Neuronal stem cell (in vitro differentiated cells): ENCODE measurements at regions not wholly inside any gene's neighbourhood (a gene's known extent, or its start where the extent isn't known, plus 50 kb on each side); places are given as distances from the start of the nearest gene placed in this dataset.

Source experiments
- DNase-seq: peaks from one replicate; pipeline ENCODE4 v3.0.0-alpha.2; 2013; ENCODE audit warnings: low spot score
- H2AFZ ChIP-seq: one replicate; pipeline ENCODE4 v1.6.1; 2013; ENCODE audit warnings: mild to moderate bottlenecking, low read length, inconsistent platforms
- H2AK5ac ChIP-seq: 2 replicates; pipeline ENCODE4 v1.6.1; 2013; ENCODE audit warnings: low read depth, mild to moderate bottlenecking, inconsistent platforms, low read length, moderate library complexity, mixed read lengths
- H2BK120ac ChIP-seq: 2 replicates; pipeline ENCODE4 v1.6.1; 2013; ENCODE audit warnings: low read depth, mild to moderate bottlenecking, inconsistent platforms, low read length, moderate library complexity, mixed read lengths
- H2BK12ac ChIP-seq: one replicate; pipeline ENCODE4 v1.6.1; 2013; ENCODE audit warnings: low read length, inconsistent platforms
- H2BK15ac ChIP-seq: 2 replicates; pipeline ENCODE4 v1.6.1; 2013; ENCODE audit warnings: mild to moderate bottlenecking, low read length, inconsistent platforms, mixed read lengths
- H2BK5ac ChIP-seq: one replicate; pipeline ENCODE4 v1.6.1; 2013; ENCODE audit warnings: inconsistent platforms, mild to moderate bottlenecking, low read length, moderate library complexity
- H3K14ac ChIP-seq: one replicate; pipeline ENCODE4 v1.6.1; 2013; ENCODE audit warnings: low read length, inconsistent platforms
- H3K18ac ChIP-seq: 2 replicates; pipeline ENCODE4 v1.6.1; 2013; ENCODE audit warnings: low read length, inconsistent platforms
- H3K23ac ChIP-seq: 2 replicates; pipeline ENCODE4 v1.6.1; 2013; ENCODE audit warnings: low read depth, mild to moderate bottlenecking, mixed read lengths, low read length, inconsistent platforms; ENCODE audit not compliant: poor library complexity
- H3K27ac ChIP-seq: replicated peaks from 3 replicates; pipeline ENCODE4 v1.5.1; 2013; ENCODE audit warnings: low read length, inconsistent platforms
- H3K27me3 ChIP-seq, 3 experiments: 2 replicates each; pipeline ENCODE4 v1.6.1; 2013; ENCODE audit warnings: low read length in 3 of 3, mild to moderate bottlenecking in 2 of 3, inconsistent platforms in 1 of 3, low read depth in 1 of 3, mixed read lengths in 1 of 3, moderate library complexity in 1 of 3; ENCODE audit not compliant: control insufficient read depth in 3 of 3, insufficient read depth in 3 of 3
- H3K36me3 ChIP-seq, 2 donors: replicated peaks in 1 of 2; 2 replicates each; pipeline ENCODE4 v1.6.1; 2013; ENCODE audit warnings: low read length in 2 of 2; ENCODE audit not compliant: control insufficient read depth in 2 of 2, insufficient read depth in 2 of 2
- H3K4ac ChIP-seq: 2 replicates; pipeline ENCODE4 v1.6.1; 2013; ENCODE audit warnings: inconsistent platforms, mild to moderate bottlenecking, low read length, moderate library complexity
- H3K4me1 ChIP-seq, 2 donors: 1 replicate in 1 of 2; 2 replicates in 1 of 2; pipeline ENCODE4 v1.6.1; 2013; ENCODE audit warnings: low read length in 2 of 2, low read depth in 1 of 2; ENCODE audit not compliant: control insufficient read depth in 2 of 2, insufficient read depth in 1 of 2
- H3K4me2 ChIP-seq: one replicate; pipeline ENCODE4 v1.6.1; 2013; ENCODE audit warnings: mild to moderate bottlenecking, low read length, inconsistent platforms; ENCODE audit not compliant: insufficient read depth, poor library complexity, severe bottlenecking
- H3K4me3 ChIP-seq, 2 donors: 2 replicates each; pipeline ENCODE4 v1.5.1; 2013; ENCODE audit warnings: low read length in 2 of 2, mild to moderate bottlenecking in 2 of 2, inconsistent platforms in 1 of 2, moderate library complexity in 1 of 2
- H3K79me1 ChIP-seq: one replicate; pipeline ENCODE4 v1.6.1; 2013; ENCODE audit warnings: low read depth, mild to moderate bottlenecking, inconsistent platforms, low read length, moderate library complexity
- H3K9ac ChIP-seq: one replicate; pipeline ENCODE4 v1.6.1; 2013; ENCODE audit warnings: mild to moderate bottlenecking, low read depth, low read length, inconsistent platforms; ENCODE audit not compliant: poor library complexity
- H3K9me3 ChIP-seq, 2 donors: replicated peaks in 1 of 2; 2 replicates each; pipeline versions ENCODE3 to v1.6.1; 2013; ENCODE audit warnings: low read length in 2 of 2, mild to moderate bottlenecking in 2 of 2, inconsistent platforms in 1 of 2, low read depth in 1 of 2, mixed read lengths in 1 of 2, moderate library complexity in 1 of 2; ENCODE audit not compliant: control insufficient read depth in 2 of 2, insufficient read depth in 1 of 2
- H4K8ac ChIP-seq: one replicate; pipeline ENCODE4 v1.6.1; 2013; ENCODE audit warnings: low read depth, mild to moderate bottlenecking, inconsistent platforms, low read length, moderate library complexity
- H4K91ac ChIP-seq: one replicate; pipeline ENCODE4 v1.6.1; 2013; ENCODE audit warnings: low read length, low read depth, mild to moderate bottlenecking, inconsistent platforms; ENCODE audit not compliant: poor library complexity
- WGBS, 2 donors: extraction: QIAGEN DNeasy Blood & Tissue Kit; methylation state at CpG; one replicate each; pipeline ENCODE4 v1.1.7; 2013; ENCODE audit warnings: missing lambda C conversion rate in 2 of 2, mixed read lengths in 1 of 2; ENCODE audit not compliant: insufficient read length in 2 of 2, insufficient replicate concordance in 1 of 2; ENCODE audit errors: extremely low coverage in 2 of 2; 5-methylcytosine and 5-hydroxymethylcytosine counted together

DNA sequence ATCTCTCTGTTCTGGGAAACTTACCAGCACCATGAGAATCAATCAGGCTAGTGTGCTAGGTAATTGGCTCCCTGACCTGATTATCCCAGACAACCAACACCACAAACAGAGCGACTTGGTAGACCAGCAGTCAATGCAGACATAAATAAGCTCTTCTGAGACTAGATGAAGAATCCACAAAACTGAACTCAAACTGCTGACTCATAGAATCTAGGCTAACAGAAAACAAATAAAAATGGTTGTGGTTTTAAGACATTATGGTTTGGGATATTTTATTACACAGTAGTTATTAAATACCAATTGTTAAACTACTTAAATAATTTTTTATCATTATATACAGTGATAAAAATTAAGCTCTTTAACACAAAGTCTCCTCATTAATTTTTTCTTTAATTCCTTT is 535.7 kb downstream of the COL11A1 start:
- no peak for DNase-seq
- Histone ChIP-seq H3K79me1 (no peaks in the 10 kb centered on the region), H3K4me1 (no peaks in the 10 kb centered on the region), H3K27me3 (no peaks in the 10 kb centered on the region), H3K9me3 (no peaks in the 10 kb centered on the region), H3K14ac (no peak overlapping the region), H3K4me2 (no peak overlapping the region), H2AK5ac (no peak overlapping the region), H4K8ac (no peak overlapping the region), H3K4me3 (no peak overlapping the region), H2AFZ (no peak overlapping the region), H2BK120ac (no peak overlapping the region), H3K36me3 (no peaks in the 10 kb centered on the region), H2BK12ac (no peak overlapping the region), H3K27ac (no peak overlapping the region), H4K91ac (no peak overlapping the region), H2BK15ac (no peak overlapping the region), H3K4ac (no peak overlapping the region), H3K23ac (no peak overlapping the region), H3K9ac (no peak overlapping the region), H2BK5ac (no peak overlapping the region), H3K18ac (no peak overlapping the region)
- no CpG with 5 or more reads among the region's 1 CpG for WGBS, 2 donors

DNA sequence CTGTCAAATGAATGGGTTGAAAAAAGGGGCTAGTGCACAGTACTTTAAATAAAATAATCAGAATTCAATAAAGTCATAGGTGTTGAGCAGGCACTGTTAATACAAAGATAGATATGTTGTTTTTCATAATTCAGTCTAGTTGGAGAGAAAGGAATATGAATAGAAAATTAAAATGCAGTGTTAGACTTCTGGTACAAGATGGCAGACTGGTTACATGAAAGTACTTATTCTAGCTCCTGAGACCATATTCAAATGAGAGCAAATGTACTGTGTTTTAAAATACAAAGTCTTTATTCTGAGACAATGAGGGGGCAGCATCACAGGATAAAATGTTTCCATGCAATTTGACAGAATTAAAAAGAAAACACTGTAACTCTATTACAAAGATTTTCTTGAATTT is 542.1 kb downstream of the COL11A1 start:
- Histone ChIP-seq H3K79me1 (no peaks in the 10 kb centered on the region), H3K4me2 (no peak overlapping the region), H3K4ac (no peak overlapping the region), H3K14ac (no peak overlapping the region), H2BK120ac (no peak overlapping the region), H3K27ac (no peak overlapping the region), H4K91ac (no peak overlapping the region), H3K4me3 (no peak overlapping the region), H3K36me3 (no peaks in the 10 kb centered on the region), H3K4me1 (no peaks in the 10 kb centered on the region), H3K18ac (no peak overlapping the region), H2BK15ac (no peak overlapping the region), H3K9me3 (no peaks in the 10 kb centered on the region), H3K23ac (no peak overlapping the region), H2AK5ac (no peak overlapping the region), H2AFZ (no peak overlapping the region), H2BK12ac (no peak overlapping the region), H3K9ac (no peak overlapping the region), H3K27me3 (no peaks in the 10 kb centered on the region), H2BK5ac (no peak overlapping the region), H4K8ac (no peak overlapping the region)
- DNase-seq = no peak

DNA sequence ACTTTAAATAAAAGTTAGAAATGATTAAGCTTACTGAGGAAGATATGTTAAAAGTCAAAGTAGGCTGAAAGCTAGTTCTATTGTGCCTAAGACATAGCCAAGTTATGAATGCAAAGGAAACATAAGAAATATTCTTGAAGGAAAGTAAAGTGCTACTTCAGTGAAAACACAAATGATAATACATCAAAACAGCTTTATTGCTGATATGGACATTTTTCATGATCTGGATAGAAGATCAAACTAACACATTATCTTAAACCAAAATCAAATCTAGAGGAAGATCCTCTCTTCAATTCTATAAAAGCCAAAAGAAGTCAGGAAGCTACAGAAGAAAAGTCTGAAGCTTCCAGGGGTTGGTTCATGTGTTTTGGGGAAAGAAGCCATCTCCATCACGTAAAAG is 545.9 kb downstream of the COL11A1 start:
- H3K4ac ChIP-seq = no peak overlapping the region
- no peak overlapping the region for H2BK120ac ChIP-seq
- no peaks in the 10 kb centered on the region for H3K27me3 ChIP-seq
- H3K14ac ChIP-seq = no peak overlapping the region
- no peak overlapping the region for H2AFZ ChIP-seq
- no peaks in the 10 kb centered on the region for H3K79me1 ChIP-seq
- no peak overlapping the region for H4K91ac ChIP-seq
- no peak overlapping the region for H2BK5ac ChIP-seq
- H3K4me1 ChIP-seq = no peaks in the 10 kb centered on the region
- H2AK5ac ChIP-seq = no peak overlapping the region
- no peaks in the 10 kb centered on the region for H3K9me3 ChIP-seq
- DNase-seq = no peak
- WGBS, 2 donors = no CpG with 5 or more reads among the region's 1 CpG
- no peak overlapping the region for H2BK15ac ChIP-seq
- no peak overlapping the region for H3K9ac ChIP-seq
- H2BK12ac ChIP-seq = no peak overlapping the region
- H4K8ac ChIP-seq = no peak overlapping the region
- no peak overlapping the region for H3K4me3 ChIP-seq
- no peak overlapping the region for H3K18ac ChIP-seq
- H3K23ac ChIP-seq = no peak overlapping the region
- H3K27ac ChIP-seq = no peak overlapping the region
- no peak overlapping the region for H3K4me2 ChIP-seq
- H3K36me3 ChIP-seq = no peaks in the 10 kb centered on the region

DNA sequence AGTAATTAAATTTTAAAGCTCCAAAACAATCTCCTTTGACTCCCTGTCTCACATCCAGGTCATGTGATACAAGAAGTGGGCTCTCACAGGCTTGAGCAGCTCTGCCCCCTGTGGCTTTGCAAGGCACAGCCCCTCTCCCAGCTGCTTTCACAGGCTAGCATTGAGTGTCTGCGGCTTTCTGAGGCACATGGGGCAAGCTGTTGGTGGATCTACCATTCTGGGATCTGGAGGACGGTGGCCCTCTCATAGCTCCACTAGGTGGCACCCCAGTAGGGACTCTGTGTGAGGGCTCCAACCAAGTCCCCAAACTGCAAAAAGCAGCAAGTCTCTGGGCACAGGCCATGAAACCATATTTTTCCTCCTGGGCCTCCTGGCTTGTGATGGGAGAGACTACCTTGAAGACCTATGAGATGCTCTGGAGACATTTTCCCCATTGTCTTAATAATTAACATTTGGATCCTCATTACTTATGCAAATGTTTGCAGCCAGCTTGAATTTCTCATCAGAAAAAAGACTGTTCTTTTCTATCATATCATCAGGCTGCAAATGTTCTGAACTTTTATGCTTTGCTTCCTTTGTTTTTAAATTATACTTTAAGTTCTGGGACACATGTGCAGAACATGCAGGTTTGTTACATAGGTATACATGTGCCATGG is 554.1 kb upstream of the OLFM3 start:
- H3K9me3 ChIP-seq = no peaks in the 10 kb centered on the region

More for the DNA sequence above, 554.1 kb upstream of the OLFM3 start:
- Histone ChIP-seq H2BK5ac (no peak overlapping the region), H2AFZ (no peak overlapping the region), H3K9ac (no peak overlapping the region), H2BK120ac (no peak overlapping the region), H3K4me3 (no peak overlapping the region), H3K4me1 (no peaks in the 10 kb centered on the region), H3K14ac (no peak overlapping the region), H2BK15ac (no peak overlapping the region), H3K27me3 (no peaks in the 10 kb centered on the region), H2BK12ac (no peak overlapping the region), H2AK5ac (no peak overlapping the region), H4K91ac (no peak overlapping the region), H3K23ac (no peak overlapping the region), H4K8ac (no peak overlapping the region), H3K18ac (no peak overlapping the region), H3K79me1 (no peaks in the 10 kb centered on the region), H3K36me3 (no peaks in the 10 kb centered on the region), H3K4me2 (no peak overlapping the region), H3K4ac (no peak overlapping the region), H3K27ac (no peak overlapping the region)
- no peak for DNase-seq
- no CpG with 5 or more reads among the region's 2 CpGs for WGBS, 2 donors
